Chondrocyte (in vitro differentiated cells): ENCODE measurements at regions not wholly inside any gene's neighbourhood (a gene's known extent, or its start where the extent isn't known, plus 50 kb on each side); places are given as distances from the start of the nearest gene placed in this dataset.
"Not testable (repeated sequence)": the region's sequence is repeated elsewhere in the genome, so short reads cannot be mapped to it uniquely, and the experiment has no call there.

ENCODE experiments used
- DNase-seq: peaks from one replicate; pipeline ENCODE4 v3.0.0; 2021; ENCODE audit warnings: mixed read lengths, low spot score
- H3K27ac Mint-ChIP-seq: one replicate; pipeline ENCODE4 v1.8.0; 2021; ENCODE audit warnings: mild to moderate bottlenecking, moderate library complexity, mixed read lengths; ENCODE audit not compliant: unreplicated experiment
- H3K27me3 Mint-ChIP-seq: 2 replicates; pipeline ENCODE4 v1.8.0; 2021; ENCODE audit warnings: low read depth, mixed read lengths
- H3K36me3 Mint-ChIP-seq: 2 replicates; pipeline ENCODE4 v1.8.0; 2021; ENCODE audit warnings: low read depth, mixed read lengths
- H3K4me1 Mint-ChIP-seq: 2 replicates; pipeline ENCODE4 v1.8.0; 2021; ENCODE audit warnings: low read depth, mild to moderate bottlenecking, mixed read lengths
- H3K4me3 Mint-ChIP-seq: one replicate; pipeline ENCODE4 v1.8.0; 2021; ENCODE audit warnings: mild to moderate bottlenecking, moderate library complexity, mixed read lengths; ENCODE audit not compliant: unreplicated experiment
- H3K9me3 Mint-ChIP-seq: 2 replicates; pipeline ENCODE4 v1.8.0; 2021; ENCODE audit warnings: low read depth, mixed read lengths
- CTCF ChIP-seq: fragments of 200-600 bp; sonication (generic); IDR thresholded peaks from 2 replicates; pipeline ENCODE4 v1.5.0; 2021; ENCODE audit warnings: antibody characterized with exemption, mild to moderate bottlenecking, moderate library complexity

DNA sequence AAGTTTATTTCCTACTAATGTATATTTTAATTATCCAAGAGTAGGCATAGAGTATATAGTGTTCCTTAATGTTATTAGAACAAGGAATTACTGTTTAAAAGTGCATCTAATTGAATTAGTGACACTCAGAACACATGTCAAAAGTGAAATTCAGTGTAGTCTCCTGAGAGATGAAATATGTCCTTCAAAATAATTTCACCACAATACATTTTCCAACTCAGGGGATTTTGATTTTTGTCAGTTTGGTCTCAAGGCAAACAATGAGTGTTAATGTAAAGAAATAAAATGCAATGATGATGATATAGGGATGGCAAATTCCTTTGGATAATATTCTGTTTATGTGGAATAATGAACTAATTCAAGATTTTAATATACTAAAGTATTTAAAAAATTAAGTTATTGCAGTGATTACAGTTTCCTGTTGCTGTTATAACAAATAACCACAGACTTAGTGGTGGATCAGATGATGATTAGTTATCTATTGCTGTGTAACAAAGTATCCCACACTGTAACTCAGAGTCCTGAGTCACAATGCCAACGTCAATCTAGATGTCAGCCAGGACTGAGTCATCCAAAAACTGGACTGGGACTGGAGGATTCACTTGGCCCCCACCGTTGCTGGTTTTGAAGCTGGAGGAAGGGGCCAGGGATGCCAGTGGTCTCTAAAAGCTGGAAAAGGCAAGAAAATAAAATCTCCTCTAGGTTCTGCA is 148.0 kb upstream of the SLC7A11 start:
- H3K4me3 Mint-ChIP-seq, result no peak overlapping the region
- no peak overlapping the region for H3K27ac Mint-ChIP-seq
- no peak for DNase-seq
- H3K36me3 Mint-ChIP-seq, result no peaks in the 10 kb centered on the region
- H3K9me3 Mint-ChIP-seq, result no peaks in the 10 kb centered on the region
- H3K4me1 Mint-ChIP-seq, result no peaks in the 10 kb centered on the region
- H3K27me3 Mint-ChIP-seq, result no peaks in the 10 kb centered on the region
- TF ChIP-seq CTCF, result no peak

GRCh38 chr4:138374947-138375346 is 132.8 kb upstream of the SLC7A11 start:
- no peak for TF ChIP-seq CTCF
- Mint-ChIP-seq H3K27me3 (no peaks in the 10 kb centered on the region), H3K36me3 (peaks cover 18% of the 10 kb centered on the region), H3K9me3 (peaks cover 31% of the 10 kb centered on the region), H3K4me1 (no peaks in the 10 kb centered on the region), H3K4me3 (no peak overlapping the region), H3K27ac (no peak overlapping the region)
- DNase-seq, result no peak

DNA sequence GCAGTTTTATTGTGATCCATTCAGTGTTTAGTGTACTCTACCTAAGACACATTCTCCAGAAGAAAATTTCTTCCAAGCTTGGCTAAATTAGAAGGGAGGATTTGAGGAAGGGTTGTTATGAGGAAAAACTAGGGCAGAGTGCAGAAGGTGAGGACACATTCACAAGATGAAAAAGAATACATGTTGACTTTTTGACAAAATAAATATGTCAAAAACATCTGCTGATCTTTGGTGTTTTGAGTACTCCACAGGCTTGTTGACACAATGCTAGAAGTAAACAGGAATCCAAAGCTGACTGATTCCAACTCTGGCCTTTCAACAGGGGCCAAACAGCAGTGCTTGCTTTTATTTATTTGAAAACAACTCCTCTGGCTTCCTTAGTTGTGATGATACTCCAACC is 125.8 kb upstream of the SLC7A11 start:
- H3K27me3 Mint-ChIP-seq, result no peaks in the 10 kb centered on the region
- H3K9me3 Mint-ChIP-seq, result peaks cover 7% of the 10 kb centered on the region
- H3K36me3 Mint-ChIP-seq, result no peaks in the 10 kb centered on the region
- H3K27ac Mint-ChIP-seq, result no peak overlapping the region
- no peak for TF ChIP-seq CTCF
- DNase-seq, result no peak
- H3K4me1 Mint-ChIP-seq, result no peaks in the 10 kb centered on the region
- H3K4me3 Mint-ChIP-seq, result no peak overlapping the region

- not testable (repeated sequence) for H3K27me3 Mint-ChIP-seq, DNase-seq, H3K4me3 Mint-ChIP-seq, H3K4me1 Mint-ChIP-seq, H3K27ac Mint-ChIP-seq, H3K36me3 Mint-ChIP-seq
- peaks cover 29% of the 10 kb centered on the region for H3K9me3 Mint-ChIP-seq
Measured at GRCh38 chr4:138352446-138352845, 110.3 kb upstream of the SLC7A11 start.

- Mint-ChIP-seq H3K4me3 (no peak overlapping the region), H3K9me3 (peaks cover 14% of the 10 kb centered on the region), H3K4me1 (no peaks in the 10 kb centered on the region), H3K36me3 (peaks cover 1% of the 10 kb centered on the region), H3K27me3 (no peaks in the 10 kb centered on the region), H3K27ac (no peak overlapping the region)
- TF ChIP-seq CTCF, result no peak
- DNase-seq, result no peak
Measured at GRCh38 chr4:138348055-138348454, 105.9 kb upstream of the SLC7A11 start.

DNA sequence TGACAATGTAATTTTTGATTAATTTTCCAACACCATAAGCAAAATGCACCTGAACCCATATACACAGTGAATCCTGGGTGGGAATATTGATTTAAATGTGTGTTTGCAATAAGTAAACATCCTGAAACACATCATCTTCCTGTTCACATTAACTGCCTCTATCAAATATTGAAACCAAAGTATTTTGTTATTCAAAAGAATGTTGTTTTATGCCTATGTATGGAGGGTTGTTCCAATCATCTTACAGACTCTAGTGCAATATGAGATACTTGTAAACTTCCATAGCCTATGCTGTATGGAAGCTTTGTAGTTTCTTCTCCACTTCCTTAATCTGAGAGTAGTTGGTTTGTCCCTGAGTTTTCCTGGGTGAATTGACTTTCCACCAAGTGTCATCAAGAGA is 105.4 kb upstream of the SLC7A11 start:
- Mint-ChIP-seq H3K27me3 (no peaks in the 10 kb centered on the region), H3K36me3 (peaks cover 1% of the 10 kb centered on the region), H3K9me3 (peaks cover 14% of the 10 kb centered on the region), H3K4me3 (no peak overlapping the region), H3K27ac (no peak overlapping the region), H3K4me1 (no peaks in the 10 kb centered on the region)
- DNase-seq, result no peak
- no peak for TF ChIP-seq CTCF
